GM23248 (cell line): ENCODE measurements at regions not wholly inside any gene's neighbourhood (a gene's known extent, or its start where the extent isn't known, plus 50 kb on each side); places are given as distances from the start of the nearest gene placed in this dataset. TPM values are rescaled to one million over a fixed set of nuclear protein-coding genes. Genes with fewer than 3 reads are reported as not detected.

Experiments used
- DNase-seq: peaks from one replicate; pipeline ENCODE4 v3.0.0-alpha.2; 2015
- H2AFZ ChIP-seq: fragments of 200-600 bp; sonication (generic); 2 replicates; pipeline ENCODE4 v1.6.1; 2016; ENCODE audit warnings: antibody characterized with exemption
- H3F3A ChIP-seq: fragments of 200-600 bp; sonication (generic); 2 replicates; pipeline ENCODE4 v1.6.1; 2016; ENCODE audit warnings: mild to moderate bottlenecking, antibody characterized with exemption, mixed run types; ENCODE audit not compliant: insufficient read depth
- H3K27ac ChIP-seq: fragments of 200-600 bp; sonication (generic); 2 replicates; pipeline ENCODE4 v1.5.1; 2016; ENCODE audit warnings: mild to moderate bottlenecking
- H3K27me3 ChIP-seq: fragments of 200-600 bp; sonication (generic); replicated peaks from 2 replicates; pipeline ENCODE4 v1.6.1; 2016; ENCODE audit warnings: mild to moderate bottlenecking; ENCODE audit not compliant: insufficient read depth
- H3K36me3 ChIP-seq: fragments of 200-600 bp; sonication (generic); 2 replicates; pipeline ENCODE4 v1.6.1; 2016; ENCODE audit warnings: low read depth, mild to moderate bottlenecking
- H3K4me1 ChIP-seq: fragments of 200-600 bp; sonication (generic); 2 replicates; pipeline ENCODE4 v1.6.1; 2016; ENCODE audit warnings: mild to moderate bottlenecking; ENCODE audit not compliant: insufficient read depth
- H3K4me2 ChIP-seq: fragments of 200-600 bp; sonication (generic); one replicate; pipeline ENCODE4 v1.6.1; 2016; ENCODE audit warnings: mild to moderate bottlenecking; ENCODE audit not compliant: unreplicated experiment
- H3K4me3 ChIP-seq: fragments of 200-600 bp; sonication (generic); 2 replicates; pipeline ENCODE4 v1.5.1; 2016; ENCODE audit warnings: mild to moderate bottlenecking
- H3K79me2 ChIP-seq: fragments of 200-600 bp; sonication (generic); 2 replicates; pipeline ENCODE4 v1.6.1; 2016; ENCODE audit warnings: mild to moderate bottlenecking; ENCODE audit not compliant: insufficient read depth
- H3K9ac ChIP-seq: fragments of 200-600 bp; sonication (generic); 2 replicates; pipeline ENCODE4 v1.6.1; 2016; ENCODE audit warnings: mild to moderate bottlenecking
- H3K9me2 ChIP-seq: fragments of 200-600 bp; sonication (generic); 2 replicates; pipeline ENCODE4 v1.6.1; 2016; ENCODE audit warnings: mixed run types, mild to moderate bottlenecking, moderate library complexity; ENCODE audit not compliant: insufficient read depth
- H3K9me3 ChIP-seq: fragments of 200-600 bp; sonication (generic); one replicate; pipeline ENCODE4 v1.6.1; 2017; ENCODE audit warnings: low read depth
- H4K20me1 ChIP-seq: fragments of 200-600 bp; sonication (generic); 2 replicates; pipeline ENCODE4 v1.6.0; 2016; ENCODE audit not compliant: insufficient read depth
- EZH2 ChIP-seq: fragments of 200-600 bp; sonication (generic); IDR thresholded peaks from 2 replicates; pipeline ENCODE4 v1.6.1; 2018; ENCODE audit warnings: antibody characterized with exemption, mild to moderate bottlenecking; ENCODE audit not compliant: insufficient read depth, poor library complexity, severe bottlenecking
- EZH2phosphoT487 ChIP-seq: fragments of 200-600 bp; sonication (generic); IDR thresholded peaks from 2 replicates; pipeline ENCODE4 v1.6.1; 2018; ENCODE audit warnings: antibody characterized with exemption, moderate library complexity, mild to moderate bottlenecking, low read depth; ENCODE audit not compliant: insufficient read depth
- WGBS, 2 experiments: methylation state at CpG; one replicate each; pipeline ENCODE4 v1.1.6; 2015 to 2017; ENCODE audit warnings: low lambda C conversion rate in 2 of 2, low coverage in 1 of 2; ENCODE audit errors: missing lambda C conversion rate in 2 of 2; 5-methylcytosine and 5-hydroxymethylcytosine counted together
- in situ Hi-C: fragments of 300-500 bp; cut with MboI; formaldehyde crosslinking; loops from 2 replicates; pipeline ENCODE4 v1.15.0; 2020
- small RNA-seq: library from RNA; depleted of rRNA; stranded (forward); fragments of <200 nt; gene quantifications from one replicate; pipeline ENCODE3, GENCODE V24; 2014; ENCODE audit warnings: low read depth, low replicate concordance

- peak; percentile 48 for DNase-seq
- no peak overlapping the region for H2AFZ ChIP-seq
- TF ChIP-seq EZH2: no peak
- TF ChIP-seq EZH2phosphoT487: no peak
- WGBS, 2 experiments: 5 to 10% methylated on average over 2 of the region's 2 CpGs
- H3K36me3 ChIP-seq: no peaks in the 10 kb centered on the region
- H3K4me1 ChIP-seq: no peaks in the 10 kb centered on the region
- no peak overlapping the region for H3K27ac ChIP-seq
- H3K4me2 ChIP-seq: no peak overlapping the region
- H3K9me3 ChIP-seq: no peaks in the 10 kb centered on the region
- no peak overlapping the region for H3K9ac ChIP-seq
- H3K9me2 ChIP-seq: no peaks in the 10 kb centered on the region
- in situ Hi-C loops: loop anchor here (10.0 kb wide), 2 partner anchors 294 to 744 kb away; no protein-coding TSS in a partner anchor
- no peaks in the 10 kb centered on the region for H3F3A ChIP-seq
- H3K4me3 ChIP-seq: no peak overlapping the region
- H4K20me1 ChIP-seq: no peaks in the 10 kb centered on the region
- H3K27me3 ChIP-seq: no peaks in the 10 kb centered on the region
- no peaks in the 10 kb centered on the region for H3K79me2 ChIP-seq
These were observed 409.3 kb downstream of the PRKD1 start for GRCh38 chr14:29518335-29518734.

- DNase-seq: peak; percentile 25
- no peak overlapping the region for H3K4me2 ChIP-seq
- in situ Hi-C loops: loop anchor here (10.0 kb wide), 2 partner anchors 497 to 767 kb away; no protein-coding TSS in a partner anchor
- no peaks in the 10 kb centered on the region for H3K36me3 ChIP-seq
- H3K27ac ChIP-seq: no peak overlapping the region
- H2AFZ ChIP-seq: no peak overlapping the region
- no peaks in the 10 kb centered on the region for H4K20me1 ChIP-seq
- H3K4me1 ChIP-seq: no peaks in the 10 kb centered on the region
- H3K79me2 ChIP-seq: no peaks in the 10 kb centered on the region
- no peak overlapping the region for H3K9ac ChIP-seq
- H3F3A ChIP-seq: no peaks in the 10 kb centered on the region
- H3K27me3 ChIP-seq: no peaks in the 10 kb centered on the region
- no peak overlapping the region for H3K4me3 ChIP-seq
- 48 to 55% methylated on average over 2 of the region's 2 CpGs for WGBS, 2 experiments
- H3K9me2 ChIP-seq: no peaks in the 10 kb centered on the region
- no peak for TF ChIP-seq EZH2phosphoT487
- no peak for TF ChIP-seq EZH2
- H3K9me3 ChIP-seq: no peaks in the 10 kb centered on the region
These were observed 406.0 kb downstream of the PRKD1 start for GRCh38 chr14:29521526-29522137.

Small RNA genes lying in the stretch of these regions (small RNA-seq; reads per million reads assigned to genes)
- not detected for gene RF00019
- not detected for gene RNU11-5P
- gene RNU6-864P: not detected
